A549 (cell line): ENCODE measurements at regions not wholly inside any gene's neighbourhood (a gene's known extent, or its start where the extent isn't known, plus 50 kb on each side); places are given as distances from the start of the nearest gene placed in this dataset.

Source experiments
- ATAC-seq, 2 experiments: fragments of 200-7000 bp in 1 of 2; fragments of >200 bp in 1 of 2; cut with Nextera tagmentation in 1 of 2; cut with Tn5 transposase in 1 of 2; 3 replicates each; pipeline versions ENCODE4 v1.8.0 to v1.9.1; 2018 to 2020; ENCODE audit warnings: mild to moderate bottlenecking in 1 of 2, moderate library complexity in 1 of 2
- CTCF ChIA-PET: fragments of 300-600 bp; sonication (Branson Sonifier 250); formaldehyde crosslinking; extraction: SDS; loops from one replicate; lab custom pipeline; 2021; ENCODE audit warnings: antibody characterized with exemption, inconsistent platforms; lab: Yijun Ruan, JAX
- POLR2A ChIA-PET: fragments of 350-600 bp; formaldehyde crosslinking; extraction: SDS; loops from one replicate; lab custom pipeline; 2021; ENCODE audit warnings: antibody characterized with exemption, inconsistent platforms; lab: Yijun Ruan, JAX
- DNase-seq, 2 experiments: peaks; one replicate each; pipeline versions ENCODE4 v3.0.0 to v3.0.0-alpha.2; 2011 to 2016; ENCODE audit warnings: low read depth in 1 of 2, low spot score in 1 of 2
- FAIRE-seq: peaks from 2 replicates; lab custom pipeline; 2011; peaks lifted over from hg19 to GRCh38; lab: Jason Lieb, UNC
- H3K27ac ChIP-seq, 2 experiments: fragments of >200 bp; sonication (Bioruptor Twin); formaldehyde crosslinking; 3 replicates each; pipeline ENCODE4 v1.5.1; 2016 to 2017
- H3K4me1 ChIP-seq: fragments of >200 bp; sonication (Bioruptor Twin); formaldehyde crosslinking; 3 replicates; pipeline ENCODE4 v1.6.1; 2016
- H3K4me2 ChIP-seq: fragments of >200 bp; sonication (Bioruptor Twin); formaldehyde crosslinking; 3 replicates; pipeline ENCODE4 v1.6.1; 2016
- H3K4me3 ChIP-seq: fragments of >200 bp; sonication (Bioruptor Twin); formaldehyde crosslinking; 3 replicates; pipeline ENCODE4 v1.5.1; 2016
- H3K9me3 ChIP-seq: fragments of >200 bp; sonication (Bioruptor Twin); formaldehyde crosslinking; 3 replicates; pipeline ENCODE4 v1.6.1; 2016
- BHLHE40 ChIP-seq: IDR thresholded peaks from 2 replicates; pipeline ENCODE4 v1.6.1; 2012; ENCODE audit warnings: low read depth, low read length, inconsistent platforms
- CHD2 ChIP-seq: fragments of 150-350 bp; IDR thresholded peaks from 2 replicates; pipeline ENCODE4 v1.6.1; 2014; ENCODE audit warnings: low read length; ENCODE audit not compliant: partially characterized antibody
- EHF ChIP-seq: fragments of 250-450 bp; sonication (Bioruptor Pico); IDR thresholded peaks from 2 replicates; pipeline ENCODE4 v1.5.0; 2020; ENCODE audit warnings: mild to moderate bottlenecking
- EHMT2 ChIP-seq: fragments of 200-600 bp; sonication (generic); IDR thresholded peaks from 2 replicates; pipeline ENCODE4 v1.6.1; 2016; ENCODE audit warnings: antibody characterized with exemption, low read depth, mild to moderate bottlenecking, moderate library complexity
- FOSB ChIP-seq: fragments of 250-450 bp; sonication (Bioruptor Pico); IDR thresholded peaks from 2 replicates; pipeline ENCODE4 v1.5.0; 2020; ENCODE audit warnings: mild to moderate bottlenecking, moderate library complexity
- FOSL2 ChIP-seq, 2 experiments: fragments of 450-650 bp in 1 of 2; fragments of >200 bp in 1 of 2; sonication (Bioruptor Twin) in 1 of 2; formaldehyde crosslinking; IDR thresholded peaks; 2 replicates each; pipeline versions ENCODE4 v1.5.0 to v1.6.1; 2016 to 2020; ENCODE audit warnings: mild to moderate bottlenecking in 1 of 2, moderate library complexity in 1 of 2
- HDAC2 ChIP-seq: fragments of 200-600 bp; sonication (generic); IDR thresholded peaks from 2 replicates; pipeline ENCODE4 v1.6.1; 2016
- HOXB13 ChIP-seq: fragments of 250-450 bp; sonication (Bioruptor Pico); IDR thresholded peaks from 2 replicates; pipeline ENCODE4 v1.5.0; 2020; ENCODE audit warnings: low read depth, mild to moderate bottlenecking, moderate library complexity
- JUN ChIP-seq, 2 experiments: fragments of >200 bp; sonication (Bioruptor Twin); formaldehyde crosslinking; IDR thresholded peaks; 2 replicates in 1 of 2; 3 replicates in 1 of 2; pipeline ENCODE4 v1.6.1; 2016 to 2017
- KDM1A ChIP-seq: fragments of 200-600 bp; sonication (generic); IDR thresholded peaks from 2 replicates; pipeline ENCODE4 v1.6.1; 2016; ENCODE audit warnings: low read depth, mild to moderate bottlenecking
- KDM5A ChIP-seq: fragments of 200-600 bp; sonication (generic); IDR thresholded peaks from 2 replicates; pipeline ENCODE4 v1.6.1; 2016; ENCODE audit warnings: antibody characterized with exemption, mild to moderate bottlenecking
- MYC ChIP-seq: IDR thresholded peaks from 2 replicates; pipeline ENCODE4 v1.6.1; 2012; ENCODE audit warnings: mild to moderate bottlenecking, inconsistent platforms, low read length, improper control_type of control experiment, borderline replicate concordance
- POLR2AphosphoS2 ChIP-seq: conservative IDR thresholded peaks from 2 replicates; pipeline ENCODE4 v1.6.1; 2012; ENCODE audit warnings: low read length, improper control_type of control experiment, inconsistent platforms
- RARB ChIP-seq: fragments of 250-450 bp; sonication (Bioruptor Pico); IDR thresholded peaks from 2 replicates; pipeline ENCODE4 v1.8.0; 2021; ENCODE audit warnings: mild to moderate bottlenecking, moderate library complexity
- RFX5 ChIP-seq: fragments of 450-650 bp; IDR thresholded peaks from 2 replicates; pipeline ENCODE4 v1.7.1; 2014; ENCODE audit warnings: antibody characterized with exemption, mild to moderate bottlenecking, moderate library complexity
- ZFP36 ChIP-seq: fragments of 450-650 bp; IDR thresholded peaks from 2 replicates; pipeline ENCODE4 v1.6.1; 2014; ENCODE audit warnings: borderline replicate concordance; ENCODE audit not compliant: partially characterized antibody
- ZNF302 ChIP-seq: fragments of 250-450 bp; sonication (Bioruptor Pico); IDR thresholded peaks from 2 replicates; pipeline ENCODE4 v1.9.0; 2021; ENCODE audit warnings: inconsistent platforms, mild to moderate bottlenecking, moderate library complexity
- ZSCAN20 ChIP-seq: fragments of 250-450 bp; sonication (Bioruptor Pico); IDR thresholded peaks from 2 replicates; pipeline ENCODE4 v1.8.0; 2022; ENCODE audit warnings: mild to moderate bottlenecking, moderate library complexity
- WGBS: methylation state at CpG from one replicate; pipeline ENCODE4 v1.1.6; 2017; ENCODE audit errors: missing lambda C conversion rate; 5-methylcytosine and 5-hydroxymethylcytosine counted together
- TF ChIP-seq, protein P1 (sequence below): fragments of >200 bp; sonication (Bioruptor Twin); formaldehyde crosslinking; IDR thresholded peaks from 3 replicates; pipeline ENCODE4 v1.5.1; 2016
- TF ChIP-seq, protein P2 (sequence below): fragments of >200 bp; sonication (Bioruptor Twin); formaldehyde crosslinking; IDR thresholded peaks from 2 replicates; pipeline ENCODE4 v1.6.1; 2016
- TF ChIP-seq, protein P3 (sequence below): fragments of 250-450 bp; sonication (Bioruptor Pico); IDR thresholded peaks from 2 replicates; pipeline ENCODE4 v1.5.0; 2020; ENCODE audit warnings: low read depth, mild to moderate bottlenecking, moderate library complexity
- TF ChIP-seq, protein P4 (sequence below): fragments of 200-600 bp; sonication (generic); IDR thresholded peaks from 2 replicates; pipeline ENCODE4 v1.6.1; 2016; ENCODE audit warnings: antibody characterized with exemption, mild to moderate bottlenecking, moderate library complexity
- TF ChIP-seq, protein P5 (sequence below): fragments of 150-350 bp; IDR thresholded peaks from 2 replicates; pipeline ENCODE4 v1.6.1; 2014; ENCODE audit warnings: low read depth, mild to moderate bottlenecking, low read length
- TF ChIP-seq, protein P6 (sequence below): fragments of >200 bp; sonication (Bioruptor Twin); formaldehyde crosslinking; IDR thresholded peaks from 3 replicates; pipeline ENCODE4 v1.6.1; 2016

DNA sequence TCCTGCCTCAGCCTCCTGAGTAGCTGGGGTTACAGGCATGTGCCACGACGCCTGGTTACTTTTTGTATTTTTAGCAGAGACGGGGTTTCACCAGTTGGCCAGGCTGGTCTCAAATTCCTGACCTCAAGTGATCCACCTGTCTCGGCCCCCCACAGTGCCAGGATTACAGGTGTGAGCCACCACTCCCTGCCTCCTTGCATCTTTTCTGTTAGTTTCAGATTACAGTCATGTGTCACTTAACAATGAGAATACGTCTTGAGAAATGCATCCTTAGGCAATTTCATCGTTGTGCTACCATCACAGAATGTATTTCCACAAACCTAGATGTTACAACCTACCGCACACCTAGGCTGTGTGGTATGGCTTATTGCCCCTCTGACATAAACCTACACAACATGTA lies 180.4 kb downstream of the TM9SF2 start:
- POLR2A ChIA-PET, result no interaction called here
- TF ChIP-seq ZFP36 (no peak), FOSL2 (IDR thresholded peaks at IDR 0.05) (no peak), FOSL2 (CRISPR knock-in tag; IDR thresholded peaks at IDR 0.05) (no peak), KDM1A (no peak), EHMT2 (no peak), HDAC2 (no peak), ZNF302 (CRISPR knock-in tag) (no peak), EHF (no peak), JUN (IDR thresholded peaks at IDR 0.05) (no peak), FOSB (CRISPR knock-in tag) (no peak)
- TF ChIP-seq, protein P1, sequence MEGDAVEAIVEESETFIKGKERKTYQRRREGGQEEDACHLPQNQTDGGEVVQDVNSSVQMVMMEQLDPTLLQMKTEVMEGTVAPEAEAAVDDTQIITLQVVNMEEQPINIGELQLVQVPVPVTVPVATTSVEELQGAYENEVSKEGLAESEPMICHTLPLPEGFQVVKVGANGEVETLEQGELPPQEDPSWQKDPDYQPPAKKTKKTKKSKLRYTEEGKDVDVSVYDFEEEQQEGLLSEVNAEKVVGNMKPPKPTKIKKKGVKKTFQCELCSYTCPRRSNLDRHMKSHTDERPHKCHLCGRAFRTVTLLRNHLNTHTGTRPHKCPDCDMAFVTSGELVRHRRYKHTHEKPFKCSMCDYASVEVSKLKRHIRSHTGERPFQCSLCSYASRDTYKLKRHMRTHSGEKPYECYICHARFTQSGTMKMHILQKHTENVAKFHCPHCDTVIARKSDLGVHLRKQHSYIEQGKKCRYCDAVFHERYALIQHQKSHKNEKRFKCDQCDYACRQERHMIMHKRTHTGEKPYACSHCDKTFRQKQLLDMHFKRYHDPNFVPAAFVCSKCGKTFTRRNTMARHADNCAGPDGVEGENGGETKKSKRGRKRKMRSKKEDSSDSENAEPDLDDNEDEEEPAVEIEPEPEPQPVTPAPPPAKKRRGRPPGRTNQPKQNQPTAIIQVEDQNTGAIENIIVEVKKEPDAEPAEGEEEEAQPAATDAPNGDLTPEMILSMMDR, result no peak
- TF ChIP-seq, protein P2, sequence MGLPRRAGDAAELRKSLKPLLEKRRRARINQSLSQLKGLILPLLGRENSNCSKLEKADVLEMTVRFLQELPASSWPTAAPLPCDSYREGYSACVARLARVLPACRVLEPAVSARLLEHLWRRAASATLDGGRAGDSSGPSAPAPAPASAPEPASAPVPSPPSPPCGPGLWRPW, result no peak
- FAIRE-seq (no peak), ATAC-seq (no peak), DNase-seq (no peak)
- H3K4me1 ChIP-seq, result 0 out of 3 replicates have a peak, but pooled peaks cover 6% of the 10 kb centered on the region
- no peak overlapping the region for H3K27ac ChIP-seq
- H3K9me3 ChIP-seq, result no peaks in the 10 kb centered on the region
- CTCF ChIA-PET, result interaction anchor here (0.8 to 1.1 kb wide), 2 partner anchors 13 to 85 kb away, joined by 3 read pairs; no protein-coding TSS in a partner anchor
- no peak overlapping the region for H3K4me2 ChIP-seq
- no peak overlapping the region for H3K4me3 ChIP-seq
- 87% methylated on average over 7 of the region's 7 CpGs for WGBS

DNA sequence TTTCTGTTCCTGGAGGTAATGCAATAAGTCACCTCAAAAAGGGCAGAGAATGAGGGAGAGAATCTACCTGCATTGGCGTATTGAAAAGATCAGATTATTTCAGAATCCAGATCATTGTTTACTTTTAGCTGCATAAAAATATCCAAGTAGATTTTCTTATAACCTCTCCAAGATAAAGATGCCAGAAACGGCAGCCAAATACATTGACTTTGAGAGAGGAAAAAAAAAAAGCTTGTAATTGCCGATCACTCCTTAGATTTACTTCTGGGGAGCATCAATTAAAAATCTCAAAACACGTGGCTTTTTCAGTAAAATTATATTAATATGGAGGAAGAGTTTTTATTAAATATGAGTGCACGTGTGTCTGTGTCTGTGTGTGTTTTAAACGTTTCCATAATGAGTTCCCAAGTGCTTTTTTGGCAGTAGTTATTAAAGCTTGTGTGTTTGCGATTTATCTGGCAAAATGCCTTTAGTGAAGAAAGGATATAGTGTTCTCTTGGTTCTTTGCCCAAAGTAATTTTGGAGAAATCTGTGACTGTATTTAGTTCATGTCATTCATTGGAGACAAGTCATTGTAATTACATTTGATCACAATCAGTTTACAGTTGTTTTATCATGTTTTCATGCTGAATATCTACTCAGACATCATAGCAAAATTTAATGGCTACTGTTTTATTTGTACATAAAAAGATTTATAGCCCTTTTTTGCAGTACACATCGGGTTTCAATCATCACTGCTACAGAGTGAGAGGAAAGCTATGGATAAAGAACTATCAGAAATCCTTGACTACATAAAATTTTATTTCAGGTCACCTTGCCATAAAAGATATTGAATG lies 176.1 kb downstream of the TM9SF2 start:
- FAIRE-seq, result no peak
- no peak for DNase-seq
- POLR2A ChIA-PET, result no interaction called here
- CTCF ChIA-PET, result interaction anchor here (3.6 kb wide), 1 partner anchor 21 kb away, joined by 9 read pairs; no protein-coding TSS in a partner anchor
- no peak for ATAC-seq
- Histone ChIP-seq H3K9me3 (no peaks in the 10 kb centered on the region), H3K27ac (no peak overlapping the region), H3K4me2 (no peak overlapping the region)
- WGBS, result 73% methylated on average over 8 of the region's 8 CpGs
- TF ChIP-seq, protein P3, sequence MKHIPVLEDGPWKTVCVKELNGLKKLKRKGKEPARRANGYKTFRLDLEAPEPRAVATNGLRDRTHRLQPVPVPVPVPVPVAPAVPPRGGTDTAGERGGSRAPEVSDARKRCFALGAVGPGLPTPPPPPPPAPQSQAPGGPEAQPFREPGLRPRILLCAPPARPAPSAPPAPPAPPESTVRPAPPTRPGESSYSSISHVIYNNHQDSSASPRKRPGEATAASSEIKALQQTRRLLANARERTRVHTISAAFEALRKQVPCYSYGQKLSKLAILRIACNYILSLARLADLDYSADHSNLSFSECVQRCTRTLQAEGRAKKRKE (CRISPR knock-in tag), result no peak
- TF ChIP-seq EHMT2 (no peak), RARB (CRISPR knock-in tag) (no peak), RFX5 (no peak), MYC (no peak), KDM1A (no peak), JUN (IDR thresholded peaks at IDR 0.05) (no peak), KDM5A (no peak), CHD2 (no peak), POLR2AphosphoS2 (no peak), ZSCAN20 (CRISPR knock-in tag) (no peak), BHLHE40 (no peak), HOXB13 (CRISPR knock-in tag) (no peak)
- TF ChIP-seq, protein P4, sequence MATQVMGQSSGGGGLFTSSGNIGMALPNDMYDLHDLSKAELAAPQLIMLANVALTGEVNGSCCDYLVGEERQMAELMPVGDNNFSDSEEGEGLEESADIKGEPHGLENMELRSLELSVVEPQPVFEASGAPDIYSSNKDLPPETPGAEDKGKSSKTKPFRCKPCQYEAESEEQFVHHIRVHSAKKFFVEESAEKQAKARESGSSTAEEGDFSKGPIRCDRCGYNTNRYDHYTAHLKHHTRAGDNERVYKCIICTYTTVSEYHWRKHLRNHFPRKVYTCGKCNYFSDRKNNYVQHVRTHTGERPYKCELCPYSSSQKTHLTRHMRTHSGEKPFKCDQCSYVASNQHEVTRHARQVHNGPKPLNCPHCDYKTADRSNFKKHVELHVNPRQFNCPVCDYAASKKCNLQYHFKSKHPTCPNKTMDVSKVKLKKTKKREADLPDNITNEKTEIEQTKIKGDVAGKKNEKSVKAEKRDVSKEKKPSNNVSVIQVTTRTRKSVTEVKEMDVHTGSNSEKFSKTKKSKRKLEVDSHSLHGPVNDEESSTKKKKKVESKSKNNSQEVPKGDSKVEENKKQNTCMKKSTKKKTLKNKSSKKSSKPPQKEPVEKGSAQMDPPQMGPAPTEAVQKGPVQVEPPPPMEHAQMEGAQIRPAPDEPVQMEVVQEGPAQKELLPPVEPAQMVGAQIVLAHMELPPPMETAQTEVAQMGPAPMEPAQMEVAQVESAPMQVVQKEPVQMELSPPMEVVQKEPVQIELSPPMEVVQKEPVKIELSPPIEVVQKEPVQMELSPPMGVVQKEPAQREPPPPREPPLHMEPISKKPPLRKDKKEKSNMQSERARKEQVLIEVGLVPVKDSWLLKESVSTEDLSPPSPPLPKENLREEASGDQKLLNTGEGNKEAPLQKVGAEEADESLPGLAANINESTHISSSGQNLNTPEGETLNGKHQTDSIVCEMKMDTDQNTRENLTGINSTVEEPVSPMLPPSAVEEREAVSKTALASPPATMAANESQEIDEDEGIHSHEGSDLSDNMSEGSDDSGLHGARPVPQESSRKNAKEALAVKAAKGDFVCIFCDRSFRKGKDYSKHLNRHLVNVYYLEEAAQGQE, result no peak
- TF ChIP-seq, protein P5, sequence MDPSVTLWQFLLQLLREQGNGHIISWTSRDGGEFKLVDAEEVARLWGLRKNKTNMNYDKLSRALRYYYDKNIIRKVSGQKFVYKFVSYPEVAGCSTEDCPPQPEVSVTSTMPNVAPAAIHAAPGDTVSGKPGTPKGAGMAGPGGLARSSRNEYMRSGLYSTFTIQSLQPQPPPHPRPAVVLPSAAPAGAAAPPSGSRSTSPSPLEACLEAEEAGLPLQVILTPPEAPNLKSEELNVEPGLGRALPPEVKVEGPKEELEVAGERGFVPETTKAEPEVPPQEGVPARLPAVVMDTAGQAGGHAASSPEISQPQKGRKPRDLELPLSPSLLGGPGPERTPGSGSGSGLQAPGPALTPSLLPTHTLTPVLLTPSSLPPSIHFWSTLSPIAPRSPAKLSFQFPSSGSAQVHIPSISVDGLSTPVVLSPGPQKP, result no peak
- TF ChIP-seq, protein P6, sequence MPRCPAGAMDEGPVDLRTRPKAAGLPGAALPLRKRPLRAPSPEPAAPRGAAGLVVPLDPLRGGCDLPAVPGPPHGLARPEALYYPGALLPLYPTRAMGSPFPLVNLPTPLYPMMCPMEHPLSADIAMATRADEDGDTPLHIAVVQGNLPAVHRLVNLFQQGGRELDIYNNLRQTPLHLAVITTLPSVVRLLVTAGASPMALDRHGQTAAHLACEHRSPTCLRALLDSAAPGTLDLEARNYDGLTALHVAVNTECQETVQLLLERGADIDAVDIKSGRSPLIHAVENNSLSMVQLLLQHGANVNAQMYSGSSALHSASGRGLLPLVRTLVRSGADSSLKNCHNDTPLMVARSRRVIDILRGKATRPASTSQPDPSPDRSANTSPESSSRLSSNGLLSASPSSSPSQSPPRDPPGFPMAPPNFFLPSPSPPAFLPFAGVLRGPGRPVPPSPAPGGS, result no peak
- TF ChIP-seq, all 56 proteins: peak for 0
- 0 out of 3 replicates have a peak, but pooled peaks cover 6% of the 10 kb centered on the region for H3K4me1 ChIP-seq
- H3K4me3 ChIP-seq, result no peak overlapping the region
